Trophoblast cell (in vitro differentiated cells and primary cell): ENCODE measurements at regions not wholly inside any gene's neighbourhood (a gene's known extent, or its start where the extent isn't known, plus 50 kb on each side); places are given as distances from the start of the nearest gene placed in this dataset.

Experiments used
- DNase-seq, 2 donors: peaks; one replicate each; pipeline ENCODE4 v3.0.0-alpha.2; 2016
- H2AFZ ChIP-seq: 2 replicates; pipeline ENCODE4 v1.6.1; 2013; ENCODE audit warnings: low read length, moderate library complexity, mild to moderate bottlenecking; ENCODE audit not compliant: insufficient read depth, poor library complexity
- H2AK5ac ChIP-seq: 2 replicates; pipeline ENCODE4 v1.6.1; 2013; ENCODE audit warnings: mild to moderate bottlenecking, low read length
- H2BK120ac ChIP-seq: 2 replicates; pipeline ENCODE4 v1.6.1; 2013; ENCODE audit warnings: low read length, mild to moderate bottlenecking, moderate library complexity; ENCODE audit not compliant: insufficient read depth, poor library complexity
- H2BK12ac ChIP-seq: 2 replicates; pipeline ENCODE4 v1.6.1; 2013; ENCODE audit warnings: mild to moderate bottlenecking, low read length, moderate library complexity
- H2BK5ac ChIP-seq: 2 replicates; pipeline ENCODE4 v1.6.1; 2013; ENCODE audit warnings: low read length, low read depth, moderate library complexity, mild to moderate bottlenecking; ENCODE audit not compliant: poor library complexity
- H3K14ac ChIP-seq: 2 replicates; pipeline ENCODE4 v1.6.1; 2013; ENCODE audit warnings: mild to moderate bottlenecking, low read length
- H3K18ac ChIP-seq: 2 replicates; pipeline ENCODE4 v1.6.1; 2013; ENCODE audit warnings: mild to moderate bottlenecking, low read length
- H3K23ac ChIP-seq: 2 replicates; pipeline ENCODE4 v1.6.1; 2013; ENCODE audit warnings: low read length
- H3K27ac ChIP-seq: 2 replicates; pipeline ENCODE4 v1.5.1; 2013; ENCODE audit warnings: low read depth, mild to moderate bottlenecking, inconsistent platforms, low read length, moderate library complexity
- H3K27me3 ChIP-seq: 2 replicates; pipeline ENCODE4 v1.6.1; 2013; ENCODE audit warnings: inconsistent platforms, mild to moderate bottlenecking, low read length, moderate library complexity; ENCODE audit not compliant: insufficient read depth
- H3K36me3 ChIP-seq, 2 experiments: 1 replicate in 1 of 2; 2 replicates in 1 of 2; pipeline ENCODE4 v1.6.1; 2013; ENCODE audit warnings: low read length in 2 of 2, mild to moderate bottlenecking in 2 of 2, moderate library complexity in 1 of 2; ENCODE audit not compliant: insufficient read depth in 2 of 2, control insufficient read depth in 1 of 2
- H3K4ac ChIP-seq: 2 replicates; pipeline ENCODE4 v1.6.1; 2013; ENCODE audit warnings: low read depth, mild to moderate bottlenecking, low read length, moderate library complexity
- H3K4me1 ChIP-seq, 2 experiments: 1 replicate in 1 of 2; 2 replicates in 1 of 2; pipeline ENCODE4 v1.6.1; 2013; ENCODE audit warnings: low read length in 2 of 2, mild to moderate bottlenecking in 2 of 2, moderate library complexity in 1 of 2; ENCODE audit not compliant: insufficient read depth in 2 of 2, control insufficient read depth in 1 of 2
- H3K4me2 ChIP-seq: 2 replicates; pipeline ENCODE4 v1.6.1; 2013; ENCODE audit warnings: inconsistent platforms, mild to moderate bottlenecking, low read length, moderate library complexity
- H3K4me3 ChIP-seq: 2 replicates; pipeline ENCODE4 v1.5.1; 2013; ENCODE audit warnings: mild to moderate bottlenecking, low read depth, low read length, inconsistent platforms
- H3K79me1 ChIP-seq: one replicate; pipeline ENCODE4 v1.6.1; 2013; ENCODE audit warnings: low read length
- H3K79me2 ChIP-seq: 2 replicates; pipeline ENCODE4 v1.6.1; 2013; ENCODE audit warnings: low read length, mild to moderate bottlenecking; ENCODE audit not compliant: control insufficient read depth, insufficient read depth, poor library complexity
- H3K9ac ChIP-seq: 2 replicates; pipeline ENCODE4 v1.6.1; 2013; ENCODE audit warnings: mild to moderate bottlenecking, low read length
- H3K9me3 ChIP-seq: 2 replicates; pipeline ENCODE4 v1.6.1; 2013; ENCODE audit warnings: low read depth, mild to moderate bottlenecking, control low read depth, inconsistent platforms, low read length; ENCODE audit not compliant: insufficient read depth
- H4K12ac ChIP-seq: 2 replicates; pipeline ENCODE4 v1.6.1; 2013; ENCODE audit warnings: low read depth, mild to moderate bottlenecking, low read length, moderate library complexity
- H4K8ac ChIP-seq: 2 replicates; pipeline ENCODE4 v1.6.1; 2013; ENCODE audit warnings: low read depth, mild to moderate bottlenecking, low read length, moderate library complexity
- H4K91ac ChIP-seq: one replicate; pipeline ENCODE4 v1.6.1; 2013; ENCODE audit warnings: low read depth, mild to moderate bottlenecking, low read length, moderate library complexity
- WGBS: extraction: QIAGEN DNeasy Blood & Tissue Kit; methylation state at CpG from one replicate; pipeline ENCODE4 v1.1.7; 2013; ENCODE audit warnings: missing lambda C conversion rate; ENCODE audit not compliant: insufficient read length, insufficient coverage; ENCODE audit errors: extremely low coverage; 5-methylcytosine and 5-hydroxymethylcytosine counted together

GRCh38 chr13:73779881-73780280 lies 354.3 kb downstream of the KLF12 start:
- no peak overlapping the region for H3K9ac ChIP-seq
- no peak overlapping the region for H3K4me2 ChIP-seq
- no peak overlapping the region for H4K8ac ChIP-seq
- no peak overlapping the region for H2AFZ ChIP-seq
- no peak overlapping the region for H3K4me3 ChIP-seq
- H3K79me1 ChIP-seq: no peaks in the 10 kb centered on the region
- DNase-seq: no peak
- H2BK5ac ChIP-seq: no peak overlapping the region
- peaks cover 2% of the 10 kb centered on the region for H3K9me3 ChIP-seq
- no peak overlapping the region for H3K27ac ChIP-seq
- H2AK5ac ChIP-seq: no peak overlapping the region
- H3K18ac ChIP-seq: no peak overlapping the region
- H3K14ac ChIP-seq: no peak overlapping the region
- H4K12ac ChIP-seq: no peak overlapping the region
- no peak overlapping the region for H3K23ac ChIP-seq
- H3K4me1 ChIP-seq: no peaks in the 10 kb centered on the region
- no peak overlapping the region for H3K4ac ChIP-seq
- H3K79me2 ChIP-seq: no peaks in the 10 kb centered on the region
- no peak overlapping the region for H2BK120ac ChIP-seq
- no peaks in the 10 kb centered on the region for H3K36me3 ChIP-seq
- no CpG with 5 or more reads among the region's 1 CpG for WGBS
- no peak overlapping the region for H4K91ac ChIP-seq
- H3K27me3 ChIP-seq: no peaks in the 10 kb centered on the region
- no peak overlapping the region for H2BK12ac ChIP-seq

GRCh38 chr13:73778242-73778864 lies 355.9 kb downstream of the KLF12 start:
- no CpG with 5 or more reads among the region's 17 CpGs for WGBS
- Histone ChIP-seq H3K18ac (no peak overlapping the region), H2BK5ac (no peak overlapping the region), H3K14ac (no peak overlapping the region), H3K27me3 (no peaks in the 10 kb centered on the region), H3K27ac (no peak overlapping the region), H2AK5ac (no peak overlapping the region), H3K4me2 (no peak overlapping the region), H2BK12ac (no peak overlapping the region), H4K91ac (no peak overlapping the region), H4K8ac (no peak overlapping the region), H3K36me3 (no peaks in the 10 kb centered on the region), H2AFZ (no peak overlapping the region), H3K4me1 (no peaks in the 10 kb centered on the region), H3K9me3 (peaks cover 2% of the 10 kb centered on the region), H3K79me2 (no peaks in the 10 kb centered on the region), H3K4me3 (no peak overlapping the region), H3K79me1 (no peaks in the 10 kb centered on the region), H4K12ac (no peak overlapping the region), H2BK120ac (no peak overlapping the region), H3K23ac (no peak overlapping the region), H3K4ac (no peak overlapping the region), H3K9ac (no peak overlapping the region)
- no peak for DNase-seq

GRCh38 chr13:73777134-73777533 lies 357.1 kb downstream of the KLF12 start:
- WGBS: no CpG with 5 or more reads among the region's 6 CpGs
- Histone ChIP-seq H3K18ac (no peak overlapping the region), H2BK5ac (no peak overlapping the region), H3K27me3 (no peaks in the 10 kb centered on the region), H3K4me1 (no peaks in the 10 kb centered on the region), H4K8ac (no peak overlapping the region), H3K4me3 (no peak overlapping the region), H2AK5ac (no peak overlapping the region), H3K23ac (no peak overlapping the region), H3K9ac (no peak overlapping the region), H4K12ac (no peak overlapping the region), H3K79me2 (no peaks in the 10 kb centered on the region), H3K36me3 (no peaks in the 10 kb centered on the region), H3K4ac (no peak overlapping the region), H3K4me2 (no peak overlapping the region), H2AFZ (no peak overlapping the region), H3K9me3 (peaks cover 2% of the 10 kb centered on the region), H3K79me1 (no peaks in the 10 kb centered on the region), H2BK120ac (no peak overlapping the region), H3K14ac (no peak overlapping the region), H4K91ac (no peak overlapping the region), H3K27ac (no peak overlapping the region), H2BK12ac (no peak overlapping the region)
- DNase-seq: no peak

GRCh38 chr13:73776151-73776785 lies 357.9 kb downstream of the KLF12 start:
- no peak overlapping the region for H3K27ac ChIP-seq
- WGBS: no CpG with 5 or more reads among the region's 3 CpGs
- H2AFZ ChIP-seq: no peak overlapping the region

More at GRCh38 chr13:73776151-73776785, 357.9 kb downstream of the KLF12 start:
- no peaks in the 10 kb centered on the region for H3K36me3 ChIP-seq
- H3K79me2 ChIP-seq: no peaks in the 10 kb centered on the region
- no peak for DNase-seq
- no peak overlapping the region for H4K91ac ChIP-seq
- H3K14ac ChIP-seq: no peak overlapping the region
- H3K27me3 ChIP-seq: no peaks in the 10 kb centered on the region
- no peak overlapping the region for H3K23ac ChIP-seq
- no peak overlapping the region for H3K4ac ChIP-seq
- H4K8ac ChIP-seq: no peak overlapping the region
- no peak overlapping the region for H2BK120ac ChIP-seq
- no peak overlapping the region for H2BK5ac ChIP-seq
- no peak overlapping the region for H3K18ac ChIP-seq
- H4K12ac ChIP-seq: no peak overlapping the region
- H2BK12ac ChIP-seq: no peak overlapping the region
- H3K9me3 ChIP-seq: peaks cover 2% of the 10 kb centered on the region
- no peaks in the 10 kb centered on the region for H3K4me1 ChIP-seq
- H3K79me1 ChIP-seq: no peaks in the 10 kb centered on the region
- no peak overlapping the region for H3K4me3 ChIP-seq
- H3K4me2 ChIP-seq: no peak overlapping the region
- no peak overlapping the region for H3K9ac ChIP-seq
- no peak overlapping the region for H2AK5ac ChIP-seq
